GM21367 (cell line): ENCODE measurements at regions not wholly inside any gene's neighbourhood (a gene's known extent, or its start where the extent isn't known, plus 50 kb on each side); places are given as distances from the start of the nearest gene placed in this dataset.

Experiments
- ATAC-seq: cut with Tn5 transposase; IDR thresholded peaks from one replicate; pipeline ENCODE4 v1.9.1; 2021; ENCODE audit not compliant: unreplicated experiment

DNA sequence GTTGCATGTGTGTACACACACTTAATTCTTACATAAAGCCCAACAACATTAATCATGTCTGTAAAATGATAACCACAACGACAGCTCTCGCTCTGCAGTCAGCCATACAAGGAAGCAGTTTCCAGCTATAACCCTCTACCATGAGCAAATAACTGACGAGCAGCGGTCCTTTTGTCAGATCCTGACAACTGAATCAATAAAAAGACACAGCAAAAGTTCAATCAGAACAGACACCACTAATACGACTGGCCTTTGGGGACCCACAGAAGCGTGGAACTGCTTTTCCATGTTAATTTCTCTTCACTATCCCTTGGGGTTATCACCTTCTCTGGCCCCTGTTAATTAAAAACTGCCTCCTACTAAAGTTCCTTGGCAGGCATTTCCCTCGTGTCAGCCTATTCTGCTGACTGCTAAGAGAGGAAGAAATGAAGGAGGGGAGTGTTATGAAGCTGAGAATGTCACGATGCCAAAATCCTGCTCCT lies 722.8 kb upstream of the GRAMD2B start:
- ATAC-seq: no peak

DNA sequence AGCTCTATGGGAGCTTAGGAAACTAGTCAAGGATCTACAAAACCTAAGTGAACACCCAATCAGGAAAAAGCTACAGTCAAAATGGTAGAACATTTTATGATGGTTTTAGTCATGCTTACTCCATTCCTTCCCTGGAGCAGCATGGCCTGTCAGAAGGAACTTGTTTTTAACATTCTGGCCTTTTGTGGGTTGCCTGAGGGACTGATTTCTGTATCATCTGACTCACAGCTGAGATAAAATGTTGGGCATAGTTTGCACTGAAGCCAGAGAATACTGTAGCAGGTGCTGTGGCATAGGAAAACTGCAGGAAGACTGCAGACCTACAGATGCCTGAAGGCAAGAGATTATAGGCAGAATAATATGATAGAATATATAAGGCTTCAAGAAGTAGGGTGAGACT lies 719.6 kb upstream of the GRAMD2B start:
- no peak for ATAC-seq

DNA sequence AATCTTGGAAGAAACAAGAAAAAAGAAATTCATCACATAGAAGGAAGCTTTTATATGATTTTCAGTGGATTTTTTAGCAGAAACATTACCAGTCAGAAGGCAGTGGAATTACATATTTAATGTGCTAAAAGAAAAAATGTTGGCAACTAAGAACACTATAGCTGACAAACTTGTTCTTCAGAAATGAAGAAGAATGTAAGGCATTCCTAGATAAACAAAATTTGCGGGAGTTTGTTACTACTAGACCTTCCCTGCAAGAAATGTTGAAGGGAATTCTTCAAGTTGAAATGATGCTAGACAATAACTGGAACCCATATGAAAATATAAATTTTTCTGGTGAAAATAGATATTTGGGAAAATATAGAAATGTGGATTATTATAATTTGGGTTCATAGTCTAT lies 718.3 kb upstream of the GRAMD2B start:
- no peak for ATAC-seq

DNA sequence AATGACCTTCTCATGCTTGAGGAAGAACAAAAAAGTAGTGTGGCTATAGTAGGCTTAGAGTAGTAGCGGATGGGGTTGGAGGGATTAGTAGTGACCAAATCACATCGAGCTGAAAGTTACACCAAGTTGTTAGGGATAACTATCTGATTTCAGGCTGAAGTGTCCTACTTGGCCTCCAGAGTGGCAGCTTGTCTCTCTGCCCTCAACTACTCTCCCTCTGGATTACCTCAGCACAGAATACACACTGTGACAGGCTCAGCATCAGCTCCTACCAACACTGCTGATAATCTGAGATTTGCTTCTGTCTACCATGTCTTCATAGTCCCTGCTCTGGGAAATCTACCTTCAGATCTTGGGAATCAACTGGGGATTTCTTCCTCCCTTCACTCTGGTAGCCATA lies 714.6 kb upstream of the GRAMD2B start:
- no peak for ATAC-seq

DNA sequence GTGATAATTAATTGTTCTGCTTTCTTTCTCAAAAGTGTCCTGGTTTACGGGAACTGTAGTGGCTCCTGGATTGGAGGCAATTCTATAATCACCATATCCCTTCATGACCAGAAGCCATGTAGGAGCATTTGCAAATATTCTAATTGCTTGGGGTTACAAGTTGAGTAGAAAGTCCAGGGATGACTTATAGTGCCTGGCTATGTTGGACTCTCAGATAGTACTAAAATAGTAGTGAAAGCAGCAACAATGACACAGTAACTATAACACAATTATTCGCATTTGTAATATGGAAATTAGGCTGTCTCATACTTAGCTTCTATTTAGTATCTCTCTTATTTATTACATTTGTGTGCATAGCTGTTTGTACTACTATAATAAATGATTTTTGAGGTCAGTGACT lies 712.5 kb upstream of the GRAMD2B start:
- no peak for ATAC-seq

DNA sequence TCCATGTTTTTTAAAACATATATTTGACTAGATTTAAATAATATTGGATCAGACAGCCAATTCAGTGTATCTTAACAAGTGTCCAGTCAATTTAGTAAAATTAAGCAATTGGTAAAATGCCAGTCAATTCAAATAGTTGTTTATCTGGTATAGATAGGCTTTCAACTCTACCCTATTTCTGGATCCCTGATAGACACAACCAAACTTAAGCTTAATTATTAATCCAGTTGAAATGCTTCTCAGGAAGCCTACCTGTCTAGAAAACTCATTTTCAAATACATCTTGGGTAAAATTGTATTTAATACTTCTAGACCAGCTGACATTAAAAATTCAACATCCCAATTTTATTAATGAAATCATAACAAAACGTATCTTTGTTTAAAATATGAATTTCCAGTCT lies 710.8 kb upstream of the GRAMD2B start:
- no peak for ATAC-seq

DNA sequence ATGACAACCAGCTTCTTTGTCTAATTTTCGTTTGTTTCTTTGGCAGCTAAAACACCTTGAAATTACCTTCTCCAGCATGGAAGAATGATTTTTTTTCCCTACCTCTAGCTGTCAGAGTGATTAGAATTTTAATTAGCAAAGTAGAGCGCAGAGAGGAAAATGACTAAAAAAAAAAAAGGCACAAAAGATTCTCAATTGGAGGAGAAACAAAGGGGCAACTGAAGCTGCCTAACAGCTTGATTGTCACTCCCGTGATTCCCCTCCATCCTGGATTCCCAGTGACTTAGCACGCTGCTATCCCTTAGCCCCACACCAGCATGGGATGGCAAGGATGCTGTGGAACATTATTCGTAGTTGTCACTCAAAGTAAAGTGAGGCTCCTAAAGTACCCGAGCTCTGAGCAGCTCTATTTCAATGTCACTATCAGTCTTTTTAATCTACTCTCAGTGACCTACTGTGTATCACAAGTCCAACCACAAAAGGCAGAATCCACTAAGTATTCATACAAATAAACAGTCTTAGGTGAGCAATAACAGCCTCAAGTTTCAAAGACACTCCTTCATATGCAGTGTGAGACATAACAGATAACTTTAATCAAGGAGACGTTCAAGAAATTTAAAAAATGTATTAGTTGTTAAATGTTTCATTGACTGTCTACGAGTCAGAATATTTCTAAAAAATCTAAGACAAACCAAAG lies 710.0 kb upstream of the GRAMD2B start:
- no peak for ATAC-seq

DNA sequence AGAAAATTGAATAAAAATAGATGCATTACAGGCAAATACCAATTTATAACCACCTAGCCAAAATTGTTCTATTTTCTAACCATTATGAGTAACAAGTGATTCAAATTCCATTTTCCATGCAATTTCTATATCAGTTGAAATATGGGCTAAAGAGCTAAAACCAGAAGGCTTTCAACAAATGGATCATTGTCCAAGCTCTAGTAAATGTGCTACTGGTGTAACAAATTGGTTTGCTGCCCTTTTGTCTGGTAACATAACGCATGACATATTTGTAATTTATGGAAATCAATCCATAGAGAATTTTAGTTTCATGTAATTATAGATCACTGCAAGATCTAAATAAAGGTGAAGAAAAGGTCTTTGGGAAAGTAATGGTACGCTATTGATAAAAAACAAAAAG lies 708.0 kb upstream of the GRAMD2B start:
- ATAC-seq: no peak

DNA sequence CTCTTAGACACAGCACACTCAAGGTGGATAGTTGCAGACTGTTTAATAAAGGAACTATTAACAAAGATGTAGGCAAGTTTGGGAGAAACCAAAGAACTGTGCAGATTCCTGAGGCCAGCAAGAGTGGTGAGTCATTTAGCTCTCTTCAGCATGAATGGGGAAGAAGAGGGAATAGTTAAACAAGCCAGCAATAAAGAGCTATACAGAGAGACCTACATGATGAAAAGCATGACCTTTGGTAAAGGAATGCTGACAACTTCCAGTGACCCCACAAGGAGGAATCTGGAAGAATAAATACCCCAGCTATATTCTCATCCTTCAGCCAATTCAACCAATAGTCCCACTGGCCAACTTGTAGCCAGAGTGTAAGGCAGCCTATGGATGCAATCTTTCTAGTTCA lies 706.0 kb upstream of the GRAMD2B start:
- ATAC-seq: no peak

DNA sequence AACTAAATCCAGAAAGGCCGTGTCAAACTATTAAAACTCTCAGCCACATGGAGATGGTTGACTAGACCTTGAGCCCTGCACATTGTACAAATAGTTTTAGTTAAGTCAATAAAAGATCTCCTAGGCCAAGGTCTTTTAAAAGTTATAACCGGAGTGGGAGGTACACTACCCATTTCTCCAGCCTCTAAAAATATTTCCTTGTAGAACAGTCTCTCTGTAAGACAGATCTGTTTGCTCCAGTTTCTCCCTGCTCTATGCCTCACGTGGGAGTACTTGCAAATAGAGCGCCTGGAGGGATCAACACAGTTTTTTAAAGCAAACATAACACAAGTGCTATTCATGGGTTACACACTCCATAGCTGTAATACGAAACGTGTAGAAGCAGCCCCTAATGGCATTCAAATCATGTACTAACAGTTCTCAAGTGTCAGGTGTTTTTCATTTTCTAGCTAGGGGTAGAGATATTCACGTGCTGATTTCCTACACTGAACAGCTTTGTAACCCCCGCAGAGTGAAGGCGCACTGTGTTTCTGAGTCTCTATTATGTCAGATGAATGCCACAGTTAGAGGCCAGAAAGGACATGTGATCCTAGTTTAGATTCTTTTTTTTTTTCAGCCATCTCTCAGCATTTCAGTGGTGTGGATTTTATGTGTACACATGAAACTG lies 703.4 kb upstream of the GRAMD2B start:
- no peak for ATAC-seq

DNA sequence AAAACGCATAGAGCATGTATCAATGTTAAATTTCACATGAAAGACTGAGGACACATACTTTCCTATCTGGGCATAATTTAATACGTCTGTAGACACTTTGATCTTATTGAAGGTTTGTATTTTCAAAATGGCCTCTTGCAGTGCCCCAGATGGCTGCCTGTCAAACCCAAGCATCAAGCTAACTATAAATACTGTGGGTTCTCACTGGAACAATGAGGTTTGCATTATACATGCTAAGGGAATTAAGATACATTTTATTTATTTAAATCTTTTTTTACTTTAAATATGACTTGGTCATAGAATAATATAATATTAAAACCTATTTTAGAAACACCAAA lies 702.9 kb upstream of the GRAMD2B start:
- ATAC-seq: no peak

DNA sequence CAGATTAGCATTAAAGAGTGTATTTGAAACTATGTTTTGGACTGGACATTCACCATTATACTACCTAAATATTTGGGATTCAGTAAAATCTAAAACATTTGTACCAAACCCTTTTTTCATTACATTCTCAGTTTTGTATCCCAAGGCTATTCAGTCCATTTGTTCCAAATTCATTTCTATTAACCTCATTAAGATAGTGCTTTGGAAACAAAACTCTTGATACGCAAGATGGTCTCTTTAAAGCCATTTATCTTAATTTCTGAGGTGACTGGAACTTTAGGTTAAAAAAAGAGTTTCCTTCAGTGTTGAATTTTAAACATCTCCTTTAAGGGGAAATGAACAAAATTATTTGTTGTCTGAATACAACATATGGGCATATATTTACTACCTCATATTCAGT lies 702.5 kb upstream of the GRAMD2B start:
- ATAC-seq: no peak

DNA sequence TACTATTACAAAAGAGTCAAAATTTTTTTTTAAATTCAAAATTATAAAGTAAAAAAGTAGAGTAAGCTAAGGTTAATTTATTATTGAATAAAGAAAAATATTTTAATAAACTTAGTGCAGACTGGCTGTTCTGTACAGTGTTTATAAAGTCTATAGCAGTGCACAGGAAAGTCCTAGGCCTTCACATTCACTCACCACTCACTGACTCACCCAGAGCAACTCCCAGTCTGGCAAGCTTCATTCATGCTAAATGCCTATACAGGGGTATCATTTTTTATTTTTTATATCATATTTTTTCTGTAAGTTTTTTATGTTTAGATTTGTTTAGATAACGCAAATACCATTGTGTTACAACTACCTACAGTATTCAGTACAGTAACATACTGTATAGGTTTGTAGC lies 700.7 kb upstream of the GRAMD2B start:
- ATAC-seq: no peak

DNA sequence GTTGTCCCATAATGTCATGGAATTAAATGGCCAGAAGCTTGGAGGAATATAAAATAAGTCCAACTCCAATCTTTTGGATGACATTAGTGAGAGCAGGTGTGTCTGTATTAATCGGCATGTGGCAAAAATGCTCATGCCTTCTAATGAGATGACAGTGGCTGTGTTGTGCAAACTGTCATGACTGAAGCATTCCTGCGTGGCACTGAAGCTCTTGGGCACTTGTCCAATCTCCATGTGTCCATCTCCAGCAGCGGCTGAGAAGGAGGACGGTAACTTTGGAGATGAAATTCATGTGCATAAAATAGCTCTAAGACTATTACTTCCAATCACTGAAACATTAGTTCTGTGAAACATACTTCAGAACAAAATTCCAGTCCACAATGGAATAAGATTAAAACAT lies 697.5 kb upstream of the GRAMD2B start:
- ATAC-seq: no peak

DNA sequence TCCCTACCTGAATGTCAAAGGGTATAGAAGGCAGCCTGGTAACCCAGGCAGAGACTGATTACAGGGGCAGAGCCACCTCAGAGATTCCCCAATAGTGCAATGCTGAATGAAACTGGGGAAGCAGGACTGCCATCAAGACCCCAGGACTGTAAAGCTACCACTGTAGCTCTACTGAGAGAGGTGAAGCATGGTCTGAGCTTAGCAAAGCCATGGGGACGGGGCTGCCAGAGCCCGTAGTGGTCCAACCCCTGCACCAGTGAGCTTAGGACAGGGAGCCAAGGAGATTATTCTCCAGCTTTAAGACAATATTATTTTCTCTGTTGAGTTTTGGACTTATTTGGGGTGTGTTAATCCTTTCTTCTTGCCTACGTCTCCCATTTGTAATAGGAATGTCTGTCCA lies 679.3 kb upstream of the GRAMD2B start:
- no peak for ATAC-seq

DNA sequence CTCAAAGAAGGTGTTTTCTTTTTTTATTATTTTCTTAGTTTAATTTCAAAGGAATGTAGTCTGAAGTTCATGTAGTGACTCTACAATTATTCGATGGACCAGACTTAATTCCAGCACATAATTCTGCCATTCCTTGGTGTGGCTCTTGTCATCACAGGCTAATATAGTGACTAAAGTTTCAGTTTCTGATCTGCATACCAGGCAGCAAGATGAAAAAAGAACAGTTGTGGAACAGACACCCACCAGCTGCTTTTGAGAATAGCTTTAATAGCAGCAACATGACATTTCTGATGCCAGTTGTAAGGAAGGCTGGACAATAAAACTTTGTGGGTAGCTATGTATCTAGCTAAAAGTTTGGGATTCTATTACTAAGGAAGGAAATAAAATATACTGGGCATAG lies 676.3 kb upstream of the GRAMD2B start:
- ATAC-seq: no peak

DNA sequence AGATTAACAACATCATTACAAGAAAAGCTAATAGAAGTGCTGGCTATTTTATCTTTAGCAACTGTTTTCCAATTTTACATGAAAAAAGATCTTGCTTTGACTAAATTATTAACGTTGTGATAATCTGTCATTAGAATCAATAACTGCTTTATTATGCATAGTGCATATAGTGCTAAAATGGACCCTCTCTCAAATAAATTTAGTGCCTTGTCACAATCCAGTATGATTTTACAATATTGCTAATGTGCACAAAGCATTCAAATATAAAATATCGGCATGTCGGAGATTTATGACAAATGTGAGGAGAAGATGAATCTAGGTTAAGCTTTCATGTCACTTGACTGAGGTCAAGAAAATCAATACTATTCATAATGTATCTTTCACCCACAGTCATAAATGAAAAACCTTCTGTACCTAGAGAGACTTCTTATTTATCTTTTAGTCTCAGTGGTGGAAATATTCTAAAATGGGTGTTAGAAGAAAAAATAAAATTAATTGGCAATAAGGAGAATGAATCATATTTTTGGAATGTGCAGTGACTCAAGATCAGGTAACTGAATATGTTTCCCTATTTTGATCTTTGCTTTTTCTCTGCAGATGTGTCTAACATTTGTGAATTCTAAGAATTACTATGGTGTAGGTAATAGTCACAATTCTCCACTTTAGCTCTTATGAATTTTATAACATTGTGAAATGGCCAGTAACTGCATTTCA lies 672.9 kb upstream of the GRAMD2B start:
- ATAC-seq: no peak

DNA sequence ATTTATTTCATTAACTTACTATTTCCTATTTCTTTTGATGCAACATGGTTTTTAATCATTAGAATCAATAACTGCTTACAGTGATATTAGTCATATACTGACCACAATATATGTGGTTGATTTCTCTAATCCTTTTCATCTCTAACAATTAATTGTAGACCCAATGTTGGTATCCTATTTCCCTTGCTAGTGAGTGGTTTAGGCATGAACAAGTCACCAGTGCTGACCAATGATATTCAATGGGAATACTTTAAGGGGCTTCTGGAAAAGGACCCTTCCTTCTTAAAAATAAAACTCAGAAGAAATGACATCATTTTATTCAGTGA lies 672.4 kb upstream of the GRAMD2B start:
- ATAC-seq: no peak

DNA sequence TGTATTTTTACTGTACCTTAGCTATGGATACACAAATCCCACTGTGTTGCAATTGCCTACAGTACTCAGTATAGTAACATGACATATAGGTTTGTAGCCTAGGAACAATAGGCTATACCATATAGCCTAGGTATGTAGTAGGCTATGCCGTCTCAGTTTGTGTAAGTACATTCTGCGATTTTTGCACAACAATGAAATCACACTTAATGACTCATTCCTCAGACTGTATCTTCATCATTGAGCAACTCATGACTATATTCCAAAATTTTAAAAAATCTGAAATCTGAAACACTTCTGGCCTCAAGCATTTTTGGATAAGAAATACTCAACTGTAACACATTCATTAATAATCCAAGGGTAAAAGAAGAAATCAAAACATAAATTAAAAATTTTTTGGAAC lies 666.8 kb upstream of the GRAMD2B start:
- ATAC-seq: no peak

DNA sequence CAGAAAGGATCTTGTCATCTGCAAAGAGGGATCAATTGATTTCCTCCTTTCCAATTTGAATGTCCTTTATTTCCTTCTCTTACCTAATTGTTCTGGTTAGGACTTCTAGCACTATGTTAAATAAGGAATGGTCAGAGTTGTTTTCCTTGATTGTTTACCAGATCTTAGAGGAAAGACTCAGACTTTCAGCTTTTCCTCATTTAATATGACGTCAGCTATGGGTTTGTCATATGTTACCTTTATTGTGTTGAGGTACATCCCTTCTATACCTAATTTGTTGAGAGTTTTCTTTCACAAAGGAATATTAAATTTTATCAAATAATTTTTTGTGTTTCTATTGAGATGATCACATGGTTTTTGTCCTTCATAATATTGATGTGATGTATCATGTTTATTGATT lies 656.5 kb upstream of the GRAMD2B start:
- ATAC-seq: no peak

DNA sequence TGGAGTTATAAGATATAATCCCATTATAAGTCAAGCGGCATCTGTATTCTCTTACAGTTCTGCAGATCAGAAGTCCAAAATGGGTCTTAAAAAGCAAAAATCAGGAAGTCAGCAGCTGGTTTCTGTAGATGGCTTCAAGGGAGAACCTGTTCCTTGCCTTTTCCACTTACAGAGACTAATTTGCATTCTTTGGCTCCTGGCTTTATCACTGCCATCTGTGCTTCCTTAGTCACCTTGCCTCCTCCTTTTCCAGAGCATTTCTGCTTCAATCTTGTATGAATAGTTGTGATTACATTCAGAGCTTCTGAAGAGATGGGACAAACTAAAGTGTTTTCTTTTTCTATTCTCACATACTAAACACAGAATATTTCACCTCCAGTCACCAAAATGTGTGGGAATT lies 647.3 kb upstream of the GRAMD2B start:
- no peak for ATAC-seq

DNA sequence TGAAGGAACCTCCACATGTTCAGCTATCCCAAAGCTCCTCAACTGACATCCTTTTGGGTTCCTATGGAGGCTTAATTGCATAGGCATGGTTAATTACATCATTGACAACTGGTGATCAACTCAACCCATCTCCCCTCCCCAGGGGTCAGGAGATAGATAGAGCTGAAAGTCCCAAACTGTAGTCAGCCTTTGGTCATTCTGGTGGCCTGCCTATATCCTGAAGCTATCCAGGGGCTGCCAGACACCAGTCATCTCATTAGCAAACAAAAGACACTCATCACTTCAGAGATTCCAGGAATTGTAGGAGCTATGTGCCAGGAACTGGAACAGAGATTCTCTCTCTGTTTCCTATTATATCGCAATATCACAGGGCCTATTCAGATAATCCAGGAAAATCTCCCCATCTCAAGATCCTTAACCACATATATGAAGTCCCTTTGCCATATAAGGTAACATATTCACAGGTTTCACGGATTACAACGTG lies 646.5 kb upstream of the GRAMD2B start:
- ATAC-seq: no peak
